Gastrocnemius medialis (tissue), 4 donors: ENCODE measurements at regions not wholly inside any gene's neighbourhood (a gene's known extent, or its start where the extent isn't known, plus 50 kb on each side); places are given as distances from the start of the nearest gene placed in this dataset.

Experiments
- POLR2A ChIP-seq, 2 donors: fragments of 450-650 bp; IDR thresholded peaks; one replicate each; pipeline ENCODE4 v1.6.1; 2017; ENCODE audit warnings: antibody characterized with exemption in 2 of 2, mild to moderate bottlenecking in 2 of 2, moderate library complexity in 2 of 2
- TF ChIP-seq, protein P1 (sequence below), 5 experiments: fragments of 450-650 bp in 3 of 5; fragments of 200-600 bp in 2 of 5; sonication (generic) in 2 of 5; IDR thresholded peaks in 4 of 5; conservative IDR thresholded peaks in 1 of 5; 1 replicate in 4 of 5; 2 replicates in 1 of 5; pipeline ENCODE4 v1.5.1; 2016 to 2019; ENCODE audit warnings: antibody characterized with exemption in 5 of 5, mild to moderate bottlenecking in 3 of 5, moderate library complexity in 3 of 5

- TF ChIP-seq, protein P1, sequence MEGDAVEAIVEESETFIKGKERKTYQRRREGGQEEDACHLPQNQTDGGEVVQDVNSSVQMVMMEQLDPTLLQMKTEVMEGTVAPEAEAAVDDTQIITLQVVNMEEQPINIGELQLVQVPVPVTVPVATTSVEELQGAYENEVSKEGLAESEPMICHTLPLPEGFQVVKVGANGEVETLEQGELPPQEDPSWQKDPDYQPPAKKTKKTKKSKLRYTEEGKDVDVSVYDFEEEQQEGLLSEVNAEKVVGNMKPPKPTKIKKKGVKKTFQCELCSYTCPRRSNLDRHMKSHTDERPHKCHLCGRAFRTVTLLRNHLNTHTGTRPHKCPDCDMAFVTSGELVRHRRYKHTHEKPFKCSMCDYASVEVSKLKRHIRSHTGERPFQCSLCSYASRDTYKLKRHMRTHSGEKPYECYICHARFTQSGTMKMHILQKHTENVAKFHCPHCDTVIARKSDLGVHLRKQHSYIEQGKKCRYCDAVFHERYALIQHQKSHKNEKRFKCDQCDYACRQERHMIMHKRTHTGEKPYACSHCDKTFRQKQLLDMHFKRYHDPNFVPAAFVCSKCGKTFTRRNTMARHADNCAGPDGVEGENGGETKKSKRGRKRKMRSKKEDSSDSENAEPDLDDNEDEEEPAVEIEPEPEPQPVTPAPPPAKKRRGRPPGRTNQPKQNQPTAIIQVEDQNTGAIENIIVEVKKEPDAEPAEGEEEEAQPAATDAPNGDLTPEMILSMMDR (IDR thresholded peaks at IDR 0.05 in 4 of 5, conservative IDR thresholded peaks at IDR 0.05 in 1 of 5) = no peak
- no peak for TF ChIP-seq POLR2A (IDR thresholded peaks at IDR 0.05)
Measured at GRCh38 chr12:94056419-94057158, 91.8 kb upstream of the PLXNC1 start.
